GM21576 (cell line): ENCODE measurements at regions not wholly inside any gene's neighbourhood (a gene's known extent, or its start where the extent isn't known, plus 50 kb on each side); places are given as distances from the start of the nearest gene placed in this dataset.

ENCODE experiments used
- ATAC-seq: cut with Tn5 transposase; IDR thresholded peaks from one replicate; pipeline ENCODE4 v1.9.1; 2021; ENCODE audit warnings: mild to moderate bottlenecking, moderate library complexity; ENCODE audit not compliant: unreplicated experiment

DNA sequence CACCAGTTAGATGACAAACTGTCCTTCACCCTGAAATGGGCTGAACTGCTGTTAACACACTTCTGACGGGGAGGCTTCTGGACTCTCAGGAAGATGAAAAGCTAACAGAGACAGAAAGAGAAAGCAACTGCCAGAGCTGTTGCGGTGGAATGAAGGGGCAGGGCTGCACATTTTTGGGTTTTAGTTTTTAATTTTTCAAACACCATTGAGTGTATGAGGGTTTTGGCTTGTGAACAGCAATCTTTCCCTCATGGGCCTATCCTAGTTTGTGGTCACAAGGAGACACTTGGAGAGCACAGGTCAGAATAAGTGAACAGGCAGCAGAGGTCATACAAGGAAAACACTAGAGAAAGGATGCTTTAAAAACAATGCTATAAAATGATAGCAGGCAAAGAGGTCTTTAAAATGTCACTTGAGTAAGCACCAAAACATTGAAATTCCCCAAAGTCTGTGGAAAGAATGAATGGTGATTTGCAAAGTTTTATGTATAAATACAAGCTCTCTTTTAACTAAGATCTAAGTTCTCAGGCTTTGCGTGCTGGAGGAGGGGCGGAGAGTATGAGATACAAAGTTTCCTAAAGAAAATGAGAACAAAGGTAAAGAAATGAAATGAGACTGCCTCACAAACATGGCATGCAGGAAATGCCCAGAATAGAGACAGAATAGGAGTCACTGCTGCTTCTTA, 101.4 kb upstream of the GLI3 start:
- ATAC-seq = no peak

DNA sequence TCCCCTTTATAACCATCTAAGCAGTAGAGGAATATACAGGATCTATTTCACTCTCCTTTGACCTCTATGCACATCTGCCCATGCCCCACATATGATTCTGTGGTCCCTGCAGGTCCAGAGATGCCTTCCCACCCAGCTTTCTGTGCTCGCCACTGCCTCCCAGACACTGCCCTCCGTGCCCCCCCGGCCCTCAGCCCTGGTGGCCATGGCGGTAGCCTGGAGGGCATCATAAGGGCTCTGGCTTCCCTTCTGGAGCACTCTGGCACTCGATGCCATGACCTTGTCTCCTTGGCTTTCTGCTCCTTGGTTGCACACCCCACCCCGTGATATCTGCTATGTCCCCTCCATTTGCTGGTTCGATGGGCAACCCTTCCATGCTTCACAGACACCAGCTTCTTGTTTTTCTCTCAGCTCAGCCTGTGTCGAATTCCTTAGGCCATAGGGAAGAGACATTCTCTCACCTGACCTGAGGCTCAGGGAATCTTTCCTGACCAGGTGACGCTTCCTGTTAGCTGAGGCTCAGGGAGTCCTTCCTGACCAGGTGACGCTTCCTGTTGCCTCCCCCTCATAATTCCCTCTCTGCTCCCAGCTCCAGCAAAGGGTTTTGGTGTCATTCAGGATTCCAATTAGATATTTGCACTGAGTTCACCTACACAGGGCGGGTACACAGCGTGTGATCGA, 100.4 kb upstream of the GLI3 start:
- no peak for ATAC-seq

DNA sequence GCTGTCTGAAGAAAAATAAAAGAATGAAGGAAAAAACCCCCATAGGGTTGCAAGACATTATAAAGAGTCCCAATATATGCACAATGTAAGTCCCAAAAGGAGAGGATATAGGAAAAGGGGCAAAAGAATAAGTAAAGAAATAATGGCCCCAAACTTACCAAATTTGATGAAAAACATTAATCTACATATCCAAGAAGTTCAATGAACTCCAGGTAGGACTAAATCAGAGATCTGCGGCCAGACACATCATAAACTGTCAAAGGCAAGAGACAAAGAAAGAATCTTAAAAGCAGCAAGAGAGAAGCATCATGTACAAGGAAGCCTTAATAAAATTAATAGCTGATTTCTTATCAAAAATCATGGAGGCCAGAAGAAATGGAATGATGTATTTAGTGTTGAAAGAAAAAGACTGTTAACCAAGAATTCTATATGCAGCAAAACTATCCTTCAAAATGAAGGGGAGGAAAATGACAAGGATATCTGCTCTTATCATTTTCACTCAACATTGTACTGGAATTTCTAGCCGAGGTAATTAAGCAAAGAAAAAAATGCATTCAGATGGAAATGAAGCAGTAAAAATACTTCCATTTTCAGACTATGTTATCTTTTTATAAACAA, 95.7 kb upstream of the GLI3 start:
- no peak for ATAC-seq

DNA sequence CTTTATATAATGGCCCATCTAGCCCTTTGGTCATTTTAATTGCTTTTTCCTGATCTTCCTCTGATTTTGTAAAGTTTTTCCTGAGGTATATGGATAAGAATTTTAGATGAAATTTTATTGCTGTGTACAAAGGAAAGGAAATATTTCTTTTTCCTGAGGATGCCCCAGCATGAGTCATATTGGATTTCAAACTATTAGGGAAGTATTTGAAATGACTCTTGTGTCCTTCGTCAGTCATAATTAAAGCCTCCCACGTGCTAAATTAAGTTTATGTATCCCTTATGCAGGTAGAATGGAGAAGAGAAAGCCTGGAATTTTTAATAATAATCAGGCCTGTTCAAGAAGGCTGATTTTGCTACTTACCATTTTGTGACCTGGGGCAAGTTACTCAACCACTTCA, 82.6 kb upstream of the GLI3 start:
- ATAC-seq = no peak

DNA sequence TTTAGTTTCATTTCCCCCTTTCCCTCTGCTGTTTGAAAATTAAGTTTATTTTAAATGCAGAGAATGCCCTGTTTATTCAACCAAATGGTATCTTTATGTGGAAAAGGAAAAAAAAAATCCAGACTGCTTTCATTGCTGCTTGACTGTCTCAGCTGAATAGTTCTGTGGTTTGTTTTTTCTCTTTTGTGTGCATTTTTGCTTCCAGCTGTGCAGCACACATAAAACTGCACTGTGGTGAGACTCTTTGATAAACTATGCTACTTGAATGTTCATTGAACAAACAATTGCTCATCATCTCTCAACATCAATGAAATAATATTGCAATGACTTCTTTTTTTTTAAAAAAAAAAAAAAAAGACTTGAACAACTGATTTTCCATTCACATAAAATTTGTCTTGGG, 78.6 kb upstream of the GLI3 start:
- no peak for ATAC-seq

DNA sequence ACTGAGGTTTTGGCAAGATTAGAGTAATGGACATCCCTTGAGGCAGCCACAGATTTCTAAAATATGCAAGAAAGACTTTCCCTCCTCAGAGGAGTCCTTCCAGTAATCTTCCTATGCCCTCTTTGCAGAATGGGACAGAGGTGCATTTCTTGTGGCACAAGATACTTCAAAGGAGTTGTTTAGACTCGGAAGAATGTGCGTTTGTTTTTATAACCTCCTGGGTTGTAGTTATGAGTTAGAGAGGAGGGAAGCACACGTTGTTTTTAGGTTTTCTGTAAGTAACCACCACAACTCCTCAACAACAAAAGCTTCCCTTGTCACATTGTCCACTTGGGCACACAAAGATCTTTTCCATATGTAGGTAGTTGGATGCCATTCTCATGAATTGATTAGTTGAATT, 78.1 kb upstream of the GLI3 start:
- ATAC-seq = no peak

DNA sequence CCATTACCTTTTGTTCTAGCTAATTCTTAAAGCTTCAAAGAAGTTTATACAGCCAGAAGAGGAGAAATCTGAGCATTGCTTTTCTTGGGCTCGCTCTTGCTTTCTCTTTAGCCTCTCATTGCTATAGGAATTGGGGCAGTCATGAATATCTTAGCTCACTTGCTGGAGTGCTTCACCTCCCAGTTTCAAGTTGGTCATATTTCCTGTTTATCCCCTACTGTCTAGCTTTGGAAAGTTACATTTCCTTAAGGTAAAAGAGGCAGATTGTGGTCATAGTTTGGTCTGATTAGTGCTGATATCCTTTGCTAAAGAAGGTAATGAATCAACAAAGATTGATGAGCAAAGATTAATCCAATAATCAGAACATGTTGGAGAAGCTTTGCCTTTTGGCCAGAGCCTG, 77.7 kb upstream of the GLI3 start:
- no peak for ATAC-seq

DNA sequence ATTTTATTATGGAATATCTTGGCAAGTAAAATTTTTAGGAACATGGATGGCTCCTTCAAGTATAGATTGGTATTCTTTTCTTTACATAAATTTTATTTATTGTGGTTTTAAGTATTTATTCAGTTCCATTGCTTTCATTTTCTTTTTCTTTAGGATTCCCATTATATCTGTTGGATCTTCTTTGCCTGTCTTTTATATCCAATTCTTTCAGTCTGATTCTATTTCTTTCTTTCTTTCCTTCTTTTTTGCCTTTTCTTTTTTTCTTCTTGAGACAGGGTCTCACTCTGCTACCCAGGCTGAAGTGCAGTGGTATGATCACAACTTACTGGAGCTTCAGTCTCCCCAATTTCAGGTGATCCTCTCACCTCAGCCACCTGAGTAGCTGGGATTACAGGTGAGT, 74.2 kb upstream of the GLI3 start:
- no peak for ATAC-seq

DNA sequence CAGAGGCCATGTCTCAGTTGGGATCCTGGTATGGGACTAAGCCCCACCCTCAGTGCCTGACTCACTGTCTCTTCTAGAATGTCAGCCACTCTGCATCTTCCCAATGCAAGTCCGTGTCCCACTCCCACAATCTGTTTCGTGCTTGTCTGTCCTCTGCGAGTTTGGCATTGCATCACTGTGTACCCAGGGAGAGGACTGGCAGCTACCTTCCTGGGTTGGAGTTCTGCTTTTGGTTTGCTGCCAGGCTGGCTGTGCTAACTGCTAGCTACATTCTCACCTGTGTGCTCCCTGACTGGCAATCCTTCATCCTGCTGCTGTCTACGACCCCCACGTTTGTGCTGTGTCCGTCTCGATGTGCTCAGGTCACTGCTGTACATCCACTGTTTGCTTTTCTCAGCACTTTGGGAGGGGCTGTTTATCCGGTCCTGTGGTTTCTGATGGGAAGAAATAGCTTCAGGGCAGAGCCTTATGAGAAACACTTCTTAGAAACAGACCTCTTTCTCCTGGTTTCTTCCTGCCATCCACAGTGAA, 56.0 kb upstream of the GLI3 start:
- ATAC-seq = no peak

DNA sequence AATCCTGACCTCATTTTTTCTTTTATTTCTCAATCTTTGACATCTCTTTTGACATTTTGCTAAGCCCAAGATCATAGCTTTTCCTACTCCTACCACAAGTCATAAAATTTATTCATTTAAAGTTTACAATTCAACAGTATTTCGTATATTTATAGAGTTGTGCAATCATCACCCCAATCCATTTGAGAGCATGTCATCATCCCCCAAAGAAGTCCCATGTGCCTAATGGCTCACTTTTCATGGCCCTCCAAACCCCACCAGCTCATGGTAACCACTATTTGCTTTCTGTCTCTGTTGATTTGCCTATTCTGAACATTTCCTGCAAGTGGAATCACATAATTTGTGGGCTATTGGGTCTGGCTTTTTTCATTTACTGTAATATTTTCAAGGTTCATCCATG, 52.5 kb upstream of the GLI3 start:
- no peak for ATAC-seq
